Fibroblast of lung (primary cell): ENCODE measurements at regions not wholly inside any gene's neighbourhood (a gene's known extent, or its start where the extent isn't known, plus 50 kb on each side); places are given as distances from the start of the nearest gene placed in this dataset.

Experiments
- EZH2 ChIP-seq: IDR thresholded peaks from 2 replicates; pipeline ENCODE4 v1.5.1; 2012; ENCODE audit warnings: low read length, control low read depth, mild to moderate bottlenecking; ENCODE audit errors: missing control alignments
- TF ChIP-seq, protein P1 (sequence below), 2 donors: IDR thresholded peaks in 1 of 2; conservative IDR thresholded peaks in 1 of 2; 1 replicate in 1 of 2; 2 replicates in 1 of 2; pipeline ENCODE4 v1.5.1; 2011 to 2012; ENCODE audit warnings: low read length in 2 of 2, control low read depth in 1 of 2, inconsistent platforms in 1 of 2, low read depth in 1 of 2, mild to moderate bottlenecking in 1 of 2

DNA sequence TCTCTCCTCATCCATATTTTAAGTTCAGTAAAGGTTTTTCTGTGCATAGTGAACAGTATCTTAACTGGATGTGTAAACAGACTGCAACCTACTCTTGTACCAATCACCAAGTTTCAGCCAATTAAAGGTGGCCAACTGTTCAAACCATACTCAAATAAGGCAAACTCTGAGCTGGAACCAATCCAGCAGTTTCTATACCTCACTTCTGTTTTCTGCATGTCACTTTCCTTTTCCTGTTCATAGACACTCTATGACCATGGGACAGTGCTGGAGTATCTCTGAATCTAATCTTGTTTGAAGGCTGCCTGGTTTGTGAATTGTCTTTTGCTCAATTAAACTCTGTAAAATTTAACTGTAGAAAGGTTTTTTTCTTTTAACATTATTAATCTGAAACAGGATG, 470.3 kb upstream of the SLITRK6 start:
- TF ChIP-seq, protein P1, sequence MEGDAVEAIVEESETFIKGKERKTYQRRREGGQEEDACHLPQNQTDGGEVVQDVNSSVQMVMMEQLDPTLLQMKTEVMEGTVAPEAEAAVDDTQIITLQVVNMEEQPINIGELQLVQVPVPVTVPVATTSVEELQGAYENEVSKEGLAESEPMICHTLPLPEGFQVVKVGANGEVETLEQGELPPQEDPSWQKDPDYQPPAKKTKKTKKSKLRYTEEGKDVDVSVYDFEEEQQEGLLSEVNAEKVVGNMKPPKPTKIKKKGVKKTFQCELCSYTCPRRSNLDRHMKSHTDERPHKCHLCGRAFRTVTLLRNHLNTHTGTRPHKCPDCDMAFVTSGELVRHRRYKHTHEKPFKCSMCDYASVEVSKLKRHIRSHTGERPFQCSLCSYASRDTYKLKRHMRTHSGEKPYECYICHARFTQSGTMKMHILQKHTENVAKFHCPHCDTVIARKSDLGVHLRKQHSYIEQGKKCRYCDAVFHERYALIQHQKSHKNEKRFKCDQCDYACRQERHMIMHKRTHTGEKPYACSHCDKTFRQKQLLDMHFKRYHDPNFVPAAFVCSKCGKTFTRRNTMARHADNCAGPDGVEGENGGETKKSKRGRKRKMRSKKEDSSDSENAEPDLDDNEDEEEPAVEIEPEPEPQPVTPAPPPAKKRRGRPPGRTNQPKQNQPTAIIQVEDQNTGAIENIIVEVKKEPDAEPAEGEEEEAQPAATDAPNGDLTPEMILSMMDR (conservative IDR thresholded peaks at IDR 0.05 in 1 of 2, IDR thresholded peaks at IDR 0.05 in 1 of 2; ENCODE audit: low read depth in 1 of 2, low read length in 2 of 2): no peak
- TF ChIP-seq EZH2: no peak
